Osteoblast (primary cell): ENCODE measurements at regions not wholly inside any gene's neighbourhood (a gene's known extent, or its start where the extent isn't known, plus 50 kb on each side); places are given as distances from the start of the nearest gene placed in this dataset.

Source experiments
- DNase-seq: peaks from one replicate; pipeline ENCODE4 v3.0.0; 2011; ENCODE audit warnings: low spot score, mixed read lengths; ENCODE audit not compliant: insufficient read length; ENCODE audit errors: missing footprints
- H2AFZ ChIP-seq: 2 replicates; pipeline ENCODE4 v1.6.0; 2011; ENCODE audit warnings: mild to moderate bottlenecking, low read length
- H3K27ac ChIP-seq: 2 replicates; pipeline ENCODE4 v1.5.1; 2011; ENCODE audit warnings: mild to moderate bottlenecking, low read depth, low read length, moderate library complexity
- H3K27me3 ChIP-seq: 2 replicates; pipeline ENCODE4 v1.6.0; 2012; ENCODE audit warnings: mild to moderate bottlenecking, control low read depth, inconsistent platforms, low read length, moderate library complexity; ENCODE audit not compliant: insufficient read depth
- H3K36me3 ChIP-seq: 2 replicates; pipeline ENCODE4 v1.5.1; 2011; ENCODE audit warnings: mild to moderate bottlenecking, low read length, control low read depth, moderate library complexity; ENCODE audit not compliant: insufficient read depth
- H3K4me1 ChIP-seq: 2 replicates; pipeline ENCODE4 v1.5.1; 2011; ENCODE audit warnings: mild to moderate bottlenecking, low read length, control low read depth, moderate library complexity; ENCODE audit not compliant: insufficient read depth
- H3K4me2 ChIP-seq: 2 replicates; pipeline ENCODE4 v1.6.0; 2011; ENCODE audit warnings: mild to moderate bottlenecking, low read length; ENCODE audit not compliant: insufficient read depth
- H3K4me3 ChIP-seq: fragments of 200-600 bp; sonication (generic); 3 replicates; pipeline ENCODE4 v1.5.1; 2012; ENCODE audit warnings: mild to moderate bottlenecking, low read length, inconsistent platforms; ENCODE audit not compliant: insufficient read depth
- H3K79me2 ChIP-seq: 2 replicates; pipeline ENCODE4 v1.6.0; 2012; ENCODE audit warnings: mild to moderate bottlenecking, low read length, control low read depth, inconsistent platforms; ENCODE audit not compliant: insufficient read depth
- H3K9me3 ChIP-seq: 2 replicates; pipeline ENCODE4 v1.5.1; 2011; ENCODE audit warnings: low read depth, low read length, control low read depth
- H4K20me1 ChIP-seq: 2 replicates; pipeline ENCODE4 v1.6.0; 2012; ENCODE audit warnings: mild to moderate bottlenecking, low read length, control low read depth; ENCODE audit not compliant: insufficient read depth
- CTCF ChIP-seq: IDR thresholded peaks from 2 replicates; pipeline ENCODE4 v1.5.1; 2011; ENCODE audit warnings: mild to moderate bottlenecking, low read depth, low read length, moderate library complexity; ENCODE audit errors: extremely low read depth

- H3K4me2 ChIP-seq: no peak overlapping the region
- no peaks in the 10 kb centered on the region for H4K20me1 ChIP-seq
- DNase-seq: no peak
Measured at GRCh38 chr20:6411651-6412050, 288.8 kb upstream of the FERMT1 start.

GRCh38 chr20:6410721-6411120 is 287.9 kb upstream of the FERMT1 start:
- no peaks in the 10 kb centered on the region for H4K20me1 ChIP-seq
- no peak overlapping the region for H3K27ac ChIP-seq
- H3K27me3 ChIP-seq: no peaks in the 10 kb centered on the region
- no peak for TF ChIP-seq CTCF
- no peak overlapping the region for H3K4me2 ChIP-seq
- no peaks in the 10 kb centered on the region for H3K79me2 ChIP-seq
- H3K4me3 ChIP-seq: no peak overlapping the region
- H2AFZ ChIP-seq: no peak overlapping the region
- no peaks in the 10 kb centered on the region for H3K4me1 ChIP-seq
- peaks cover 2% of the 10 kb centered on the region for H3K9me3 ChIP-seq
- no peak for DNase-seq
- no peaks in the 10 kb centered on the region for H3K36me3 ChIP-seq

More at GRCh38 chr20:6411651-6412050, 288.8 kb upstream of the FERMT1 start:
- Histone ChIP-seq H3K4me3 (no peak overlapping the region), H3K27ac (no peak overlapping the region), H3K9me3 (peaks cover 2% of the 10 kb centered on the region), H3K79me2 (no peaks in the 10 kb centered on the region), H3K27me3 (no peaks in the 10 kb centered on the region), H3K36me3 (no peaks in the 10 kb centered on the region), H2AFZ (no peak overlapping the region), H3K4me1 (no peaks in the 10 kb centered on the region)
- no peak for TF ChIP-seq CTCF

- Histone ChIP-seq H2AFZ (no peak overlapping the region), H3K4me2 (no peak overlapping the region), H3K4me1 (no peaks in the 10 kb centered on the region), H3K27me3 (no peaks in the 10 kb centered on the region), H4K20me1 (no peaks in the 10 kb centered on the region), H3K9me3 (no peaks in the 10 kb centered on the region), H3K4me3 (no peak overlapping the region), H3K79me2 (no peaks in the 10 kb centered on the region), H3K36me3 (no peaks in the 10 kb centered on the region), H3K27ac (no peak overlapping the region)
- no peak for TF ChIP-seq CTCF
- DNase-seq: no peak
Measured at GRCh38 chr20:6407163-6407562, 284.3 kb upstream of the FERMT1 start.

DNA sequence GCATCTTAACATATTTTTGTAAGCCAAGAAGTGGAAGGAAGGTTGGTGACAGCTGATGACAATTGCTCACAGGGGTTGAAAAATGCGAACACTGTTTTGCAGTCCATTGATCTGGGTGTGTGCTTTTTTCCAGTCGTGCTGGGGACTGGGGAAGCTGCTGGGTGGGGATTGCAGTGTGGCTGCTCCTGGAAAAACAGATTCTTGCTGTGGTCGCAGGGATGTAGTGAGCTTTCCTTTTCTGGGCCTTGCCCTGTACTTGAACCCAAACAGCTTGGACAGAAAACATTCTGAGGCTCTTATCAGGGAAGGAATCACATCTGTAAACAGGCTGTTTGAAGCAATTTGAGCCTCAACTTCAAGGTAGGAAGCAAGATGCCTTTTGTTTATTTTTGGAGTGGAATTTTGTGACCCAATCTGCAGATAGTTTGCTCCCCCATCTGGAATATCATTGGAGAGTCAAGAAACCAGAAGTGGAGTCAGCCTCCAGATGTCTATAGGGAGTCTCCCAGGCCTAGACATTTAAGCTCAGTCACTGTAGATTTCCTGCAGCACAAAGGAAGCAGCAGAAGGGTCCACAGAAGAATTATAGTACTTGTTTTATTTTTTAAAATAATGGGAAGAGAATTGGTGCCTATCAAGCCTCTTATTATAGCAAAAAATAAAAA is 279.2 kb upstream of the FERMT1 start:
- Histone ChIP-seq H3K36me3 (no peaks in the 10 kb centered on the region), H3K4me2 (no peak overlapping the region), H3K79me2 (no peaks in the 10 kb centered on the region), H4K20me1 (no peaks in the 10 kb centered on the region), H3K9me3 (no peaks in the 10 kb centered on the region), H3K4me3 (no peak overlapping the region), H2AFZ (no peak overlapping the region), H3K4me1 (no peaks in the 10 kb centered on the region), H3K27ac (no peak overlapping the region), H3K27me3 (no peaks in the 10 kb centered on the region)
- TF ChIP-seq CTCF: no peak
- DNase-seq: no peak
